Mesenchymal stem cell (in vitro differentiated cells and primary cell): ENCODE measurements at regions not wholly inside any gene's neighbourhood (a gene's known extent, or its start where the extent isn't known, plus 50 kb on each side); places are given as distances from the start of the nearest gene placed in this dataset.
"Not testable (repeated sequence)": the region's sequence is repeated elsewhere in the genome, so short reads cannot be mapped to it uniquely, and the experiment has no call there.

Source experiments
- DNase-seq: peaks from one replicate; pipeline ENCODE4 v3.0.0-alpha.2; 2013
- H2AFZ ChIP-seq: one replicate; pipeline ENCODE4 v1.6.1; 2013; ENCODE audit warnings: low read depth, mild to moderate bottlenecking, control low read depth, inconsistent platforms, low read length, moderate library complexity
- H2AK5ac ChIP-seq: 2 replicates; pipeline ENCODE4 v1.6.1; 2013; ENCODE audit warnings: low read length, moderate library complexity, mild to moderate bottlenecking, inconsistent platforms; ENCODE audit not compliant: severe bottlenecking
- H2BK120ac ChIP-seq: one replicate; pipeline ENCODE4 v1.6.1; 2013; ENCODE audit warnings: low read depth, mild to moderate bottlenecking, inconsistent platforms, low read length, moderate library complexity
- H2BK12ac ChIP-seq, 2 experiments: one replicate each; pipeline ENCODE4 v1.6.1; 2013; ENCODE audit warnings: inconsistent platforms in 2 of 2, low read length in 2 of 2, mild to moderate bottlenecking in 2 of 2, moderate library complexity in 2 of 2, control low read depth in 1 of 2
- H2BK15ac ChIP-seq: one replicate; pipeline ENCODE4 v1.6.1; 2013; ENCODE audit warnings: mild to moderate bottlenecking, low read depth, inconsistent platforms; ENCODE audit not compliant: poor library complexity, severe bottlenecking
- H2BK5ac ChIP-seq: 2 replicates; pipeline ENCODE4 v1.6.1; 2013; ENCODE audit warnings: low read depth, mild to moderate bottlenecking, low read length, control low read depth, inconsistent platforms; ENCODE audit not compliant: poor library complexity, severe bottlenecking
- H3K14ac ChIP-seq, 2 experiments: one replicate each; pipeline ENCODE4 v1.6.1; 2013; ENCODE audit warnings: inconsistent platforms in 2 of 2, low read length in 2 of 2, control low read depth in 1 of 2, mild to moderate bottlenecking in 1 of 2, moderate library complexity in 1 of 2
- H3K18ac ChIP-seq, 2 experiments: one replicate each; pipeline ENCODE4 v1.6.1; 2013; ENCODE audit warnings: inconsistent platforms in 2 of 2, low read length in 2 of 2, control low read depth in 1 of 2, low read depth in 1 of 2, mild to moderate bottlenecking in 1 of 2
- H3K23ac ChIP-seq, 2 experiments: one replicate each; pipeline ENCODE4 v1.6.1; 2013; ENCODE audit warnings: inconsistent platforms in 2 of 2, low read length in 2 of 2, mild to moderate bottlenecking in 2 of 2, moderate library complexity in 2 of 2, control low read depth in 1 of 2
- H3K27ac ChIP-seq: 2 replicates; pipeline ENCODE4 v1.5.1; 2013; ENCODE audit warnings: mild to moderate bottlenecking, moderate library complexity, low read length, control low read depth, inconsistent platforms; ENCODE audit not compliant: poor library complexity, severe bottlenecking
- H3K27me3 ChIP-seq, 2 experiments: 2 replicates each; pipeline versions ENCODE4 v1.6.1 to v1.7.0; 2013; ENCODE audit warnings: low read length in 2 of 2, mild to moderate bottlenecking in 2 of 2, moderate library complexity in 2 of 2, control low read depth in 1 of 2, inconsistent platforms in 1 of 2; ENCODE audit not compliant: control insufficient read depth in 1 of 2, insufficient read depth in 1 of 2
- H3K36me3 ChIP-seq, 2 experiments: 2 replicates each; pipeline versions ENCODE4 v1.6.1 to v1.7.0; 2013; ENCODE audit warnings: low read length in 2 of 2, control low read depth in 1 of 2, inconsistent platforms in 1 of 2, low read depth in 1 of 2, mild to moderate bottlenecking in 1 of 2; ENCODE audit not compliant: insufficient read depth in 2 of 2, control insufficient read depth in 1 of 2
- H3K4ac ChIP-seq, 2 experiments: one replicate each; pipeline ENCODE4 v1.6.1; 2013; ENCODE audit warnings: inconsistent platforms in 2 of 2, low read length in 2 of 2, mild to moderate bottlenecking in 2 of 2, moderate library complexity in 2 of 2, control low read depth in 1 of 2, low read depth in 1 of 2
- H3K4me1 ChIP-seq: 2 replicates; pipeline ENCODE4 v1.6.1; 2013; ENCODE audit warnings: low read depth, low read length, control low read depth; ENCODE audit not compliant: control insufficient read depth, insufficient read depth
- H3K4me2 ChIP-seq: 2 replicates; pipeline ENCODE4 v1.6.1; 2013; ENCODE audit warnings: low read length, mild to moderate bottlenecking, inconsistent platforms; ENCODE audit not compliant: poor library complexity, severe bottlenecking
- H3K4me3 ChIP-seq, 2 experiments: 2 replicates each; pipeline versions ENCODE4 v1.5.1 to v1.7.0; 2013; ENCODE audit warnings: low read length in 2 of 2, mild to moderate bottlenecking in 2 of 2, control low read depth in 1 of 2, low read depth in 1 of 2; ENCODE audit not compliant: insufficient read depth in 1 of 2
- H3K79me1 ChIP-seq: replicated peaks from 2 replicates; pipeline ENCODE4 v1.6.1; 2013; ENCODE audit warnings: mild to moderate bottlenecking, control low read depth, low read length, inconsistent platforms; ENCODE audit not compliant: poor library complexity, severe bottlenecking
- H3K9ac ChIP-seq: 2 replicates; pipeline ENCODE4 v1.7.0; 2013; ENCODE audit warnings: mild to moderate bottlenecking, low read length, moderate library complexity
- H3K9me3 ChIP-seq: 2 replicates; pipeline ENCODE4 v1.7.0; 2013; ENCODE audit warnings: mild to moderate bottlenecking, low read length; ENCODE audit not compliant: control insufficient read depth
- H4K8ac ChIP-seq: one replicate; pipeline ENCODE4 v1.6.1; 2013; ENCODE audit warnings: inconsistent platforms, mild to moderate bottlenecking, low read length, moderate library complexity
- H4K91ac ChIP-seq: one replicate; pipeline ENCODE4 v1.6.1; 2013; ENCODE audit warnings: mild to moderate bottlenecking, low read length, inconsistent platforms
- WGBS: methylation state at CpG from one replicate; pipeline ENCODE4 v1.1.7; 2013; ENCODE audit warnings: mixed read lengths; 5-methylcytosine and 5-hydroxymethylcytosine counted together

DNA sequence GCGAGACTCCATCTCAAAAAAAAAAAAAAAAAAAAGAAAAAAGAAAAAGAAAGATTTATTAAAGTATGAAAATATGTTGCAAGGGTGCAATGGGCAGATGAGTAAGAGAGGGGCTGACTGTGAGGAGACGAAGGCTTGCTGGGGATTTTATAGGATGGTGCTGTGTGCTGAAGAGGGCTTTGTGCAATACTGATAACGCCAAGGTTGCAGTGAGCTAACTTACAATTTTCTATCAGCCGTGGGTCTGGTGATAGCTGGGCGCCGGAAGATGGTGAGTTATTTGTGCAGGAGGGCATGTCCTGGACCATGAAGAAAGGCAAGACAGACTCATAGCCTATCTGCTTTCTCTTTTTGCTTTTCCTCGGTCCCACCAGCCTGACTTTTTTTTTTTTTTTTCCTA is 281.1 kb downstream of the MAP2K6 start:
- H2BK15ac ChIP-seq = no peak overlapping the region
- H3K36me3 ChIP-seq = no peaks in the 10 kb centered on the region
- no peak overlapping the region for H3K23ac ChIP-seq
- no peak overlapping the region for H3K14ac ChIP-seq
- H3K27me3 ChIP-seq = no peaks in the 10 kb centered on the region
- no peak overlapping the region for H2BK120ac ChIP-seq
- no peak overlapping the region for H4K8ac ChIP-seq
- no peak overlapping the region for H3K27ac ChIP-seq
- H3K18ac ChIP-seq = no peak overlapping the region
- no peak overlapping the region for H3K4ac ChIP-seq
- no peak overlapping the region for H3K4me2 ChIP-seq
- H2AK5ac ChIP-seq = no peak overlapping the region
- H2AFZ ChIP-seq = no peak overlapping the region
- no peak for DNase-seq
- 97% methylated on average over 2 of the region's 7 CpGs for WGBS
- H3K4me3 ChIP-seq = no peak overlapping the region
- no peaks in the 10 kb centered on the region for H3K79me1 ChIP-seq
- no peak overlapping the region for H2BK12ac ChIP-seq
- H2BK5ac ChIP-seq = no peak overlapping the region
- H3K9ac ChIP-seq = no peak overlapping the region
- peaks cover 11% of the 10 kb centered on the region for H3K9me3 ChIP-seq
- H4K91ac ChIP-seq = no peak overlapping the region
- H3K4me1 ChIP-seq = no peaks in the 10 kb centered on the region

DNA sequence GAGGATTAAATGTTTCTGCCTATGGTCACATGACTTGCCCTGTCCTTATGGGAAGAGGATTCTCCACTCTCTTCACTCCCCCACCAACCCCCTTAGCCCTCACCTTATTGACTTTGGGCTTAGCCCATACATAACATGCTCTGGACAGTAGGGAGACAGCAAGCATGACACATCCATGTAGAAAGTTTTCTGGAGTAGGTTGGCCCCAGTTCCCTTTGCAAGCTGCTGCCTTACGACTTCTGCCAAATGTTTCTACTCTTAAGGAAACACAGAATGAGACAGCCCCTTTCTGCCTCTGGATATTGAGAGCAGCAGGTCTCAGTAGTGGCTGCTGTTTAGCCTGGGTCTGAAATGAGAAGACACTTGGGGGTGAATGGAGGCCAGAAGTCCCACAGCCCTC is 282.2 kb downstream of the MAP2K6 start:
- Histone ChIP-seq H3K9me3 (peaks cover 11% of the 10 kb centered on the region), H3K4me1 (no peaks in the 10 kb centered on the region), H2BK12ac (no peak overlapping the region), H2AFZ (no peak overlapping the region), H4K8ac (no peak overlapping the region), H3K27ac (no peak overlapping the region), H3K79me1 (no peaks in the 10 kb centered on the region), H3K23ac (no peak overlapping the region), H2AK5ac (no peak overlapping the region), H3K14ac (no peak overlapping the region), H3K9ac (no peak overlapping the region), H3K4me2 (no peak overlapping the region), H3K36me3 (no peaks in the 10 kb centered on the region), H2BK5ac (no peak overlapping the region), H2BK120ac (no peak overlapping the region), H3K4ac (no peak overlapping the region), H4K91ac (no peak overlapping the region), H3K27me3 (no peaks in the 10 kb centered on the region), H3K4me3 (no peak overlapping the region), H3K18ac (no peak overlapping the region), H2BK15ac (no peak overlapping the region)
- DNase-seq = no peak
- 100% methylated on average over 1 of the region's 1 CpG for WGBS

DNA sequence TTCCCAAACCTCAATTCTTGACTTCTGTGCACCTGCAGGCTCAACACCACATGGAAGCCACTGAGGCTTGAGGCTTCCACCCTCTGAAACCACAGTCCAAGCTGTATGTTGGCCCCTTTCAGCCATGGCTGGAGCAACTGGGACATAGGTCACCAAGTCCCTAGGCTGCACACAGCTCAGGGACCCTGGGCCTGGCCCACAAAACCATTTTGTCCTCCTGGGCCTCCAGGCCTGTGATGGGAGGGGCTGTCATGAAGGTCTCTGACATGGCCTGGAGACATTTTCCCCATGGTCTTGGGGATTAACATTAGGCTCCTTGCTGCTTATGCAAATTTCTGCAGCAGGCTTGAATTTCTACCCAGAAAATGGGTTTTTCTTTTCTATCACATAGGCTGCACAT is 283.9 kb downstream of the MAP2K6 start:
- not testable (repeated sequence) for H3K27ac ChIP-seq, H2BK12ac ChIP-seq, H3K79me1 ChIP-seq, H2AK5ac ChIP-seq, H3K4ac ChIP-seq, H2AFZ ChIP-seq, H4K91ac ChIP-seq, H3K23ac ChIP-seq, H3K4me2 ChIP-seq, H3K27me3 ChIP-seq, H3K18ac ChIP-seq, H3K36me3 ChIP-seq, H3K4me3 ChIP-seq, H3K14ac ChIP-seq, H2BK5ac ChIP-seq, H2BK15ac ChIP-seq, H4K8ac ChIP-seq, H3K9ac ChIP-seq, H3K4me1 ChIP-seq, H2BK120ac ChIP-seq, DNase-seq
- H3K9me3 ChIP-seq = peaks cover 11% of the 10 kb centered on the region

DNA sequence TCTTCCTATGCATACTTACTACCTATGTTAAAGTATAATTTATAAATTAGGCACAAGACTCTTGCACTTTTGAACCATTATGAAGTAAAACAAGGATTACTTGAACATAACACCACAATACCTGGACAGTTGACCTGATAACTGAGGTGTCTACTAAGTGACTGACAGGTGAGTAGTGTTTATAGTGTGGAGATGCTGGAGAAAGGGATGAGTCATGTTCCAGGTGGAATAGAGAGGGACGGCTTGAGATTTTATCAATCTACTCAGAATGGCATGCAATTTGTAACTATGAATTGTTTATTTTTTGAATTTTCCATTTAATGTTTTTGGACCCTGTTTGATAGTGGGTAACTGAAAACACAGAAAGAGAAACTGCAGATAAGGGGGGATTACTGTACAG is 287.6 kb downstream of the MAP2K6 start:
- H2BK15ac ChIP-seq = no peak overlapping the region
- no peak overlapping the region for H4K8ac ChIP-seq
- H3K4me1 ChIP-seq = no peaks in the 10 kb centered on the region
- H3K4me3 ChIP-seq = no peak overlapping the region
- H3K23ac ChIP-seq = no peak overlapping the region
- H3K79me1 ChIP-seq = no peaks in the 10 kb centered on the region
- H3K27ac ChIP-seq = no peak overlapping the region
- H3K36me3 ChIP-seq = no peaks in the 10 kb centered on the region
- H2AK5ac ChIP-seq = no peak overlapping the region
- no peak overlapping the region for H3K4me2 ChIP-seq
- H3K14ac ChIP-seq = no peak overlapping the region
- H2BK12ac ChIP-seq = no peak overlapping the region
- no peak overlapping the region for H4K91ac ChIP-seq
- H3K9ac ChIP-seq = no peak overlapping the region
- 89% methylated on average over 1 of the region's 1 CpG for WGBS
- H3K18ac ChIP-seq = no peak overlapping the region
- peaks cover 11% of the 10 kb centered on the region for H3K9me3 ChIP-seq
- no peak overlapping the region for H2BK5ac ChIP-seq
- no peak overlapping the region for H2BK120ac ChIP-seq
- no peak overlapping the region for H3K4ac ChIP-seq
- no peak overlapping the region for H2AFZ ChIP-seq
- H3K27me3 ChIP-seq = no peaks in the 10 kb centered on the region
- no peak for DNase-seq
